ENCODE measurements at regions not wholly inside any gene's neighbourhood (a gene's known extent, or its start where the extent isn't known, plus 50 kb on each side); places are given as distances from the start of the nearest gene placed in this dataset.

DNA sequence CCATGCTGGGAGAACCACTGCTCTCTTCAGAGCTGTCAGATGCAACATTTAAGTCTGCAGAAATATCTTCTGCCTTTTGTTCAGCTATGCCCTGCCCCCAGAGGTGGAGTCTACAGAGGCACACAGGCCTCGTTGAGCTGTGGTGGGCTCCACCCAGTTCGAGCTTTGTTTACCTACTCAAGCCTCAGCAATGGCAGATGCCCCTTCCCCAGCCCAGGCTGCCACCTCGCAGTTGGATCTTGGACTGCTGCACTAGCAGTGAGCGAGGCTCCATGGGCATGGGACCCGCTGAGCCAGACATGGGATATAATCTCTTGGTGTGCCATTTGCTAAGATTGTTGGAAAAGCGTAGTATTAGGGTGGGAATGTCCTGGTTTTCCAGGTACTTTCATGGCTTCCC lies 229.1 kb upstream of the C11orf87 start:
- FAIRE-seq (no peak), DNase-seq (ENCODE audit: insufficient read length) (no peak)
- TF ChIP-seq POLR2A (IDR thresholded peaks at IDR 0.05; ENCODE audit: low read depth, low read length) (no peak), TAF1 (IDR thresholded peaks at IDR 0.05; ENCODE audit: borderline replicate concordance, low read depth, low read length) (no peak)

DNA sequence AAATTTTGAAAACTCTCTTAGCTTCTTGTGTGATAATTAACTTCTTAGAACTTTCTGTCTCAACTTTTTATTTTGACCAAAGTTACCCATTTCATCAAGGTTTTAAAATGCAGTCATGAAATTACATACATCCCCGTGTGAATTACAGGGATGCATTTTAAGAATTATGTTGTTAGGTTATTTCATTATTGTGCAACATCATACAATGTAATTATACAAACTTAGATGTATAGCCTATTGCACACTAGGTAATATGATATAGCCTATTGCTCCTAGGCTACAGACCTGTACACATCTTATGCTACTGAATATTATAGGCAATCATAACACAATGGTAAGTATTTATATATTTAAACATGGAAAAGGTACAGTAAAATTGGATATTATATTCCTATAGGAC lies 228.1 kb upstream of the C11orf87 start:
- TF ChIP-seq POLR2AphosphoS5 (IDR thresholded peaks at IDR 0.05; ENCODE audit: low read depth, low read length) (no peak), POLR2A (IDR thresholded peaks at IDR 0.05; ENCODE audit: low read depth, low read length) (no peak), TAF1 (IDR thresholded peaks at IDR 0.05; ENCODE audit: borderline replicate concordance, low read depth, low read length) (no peak)

DNA sequence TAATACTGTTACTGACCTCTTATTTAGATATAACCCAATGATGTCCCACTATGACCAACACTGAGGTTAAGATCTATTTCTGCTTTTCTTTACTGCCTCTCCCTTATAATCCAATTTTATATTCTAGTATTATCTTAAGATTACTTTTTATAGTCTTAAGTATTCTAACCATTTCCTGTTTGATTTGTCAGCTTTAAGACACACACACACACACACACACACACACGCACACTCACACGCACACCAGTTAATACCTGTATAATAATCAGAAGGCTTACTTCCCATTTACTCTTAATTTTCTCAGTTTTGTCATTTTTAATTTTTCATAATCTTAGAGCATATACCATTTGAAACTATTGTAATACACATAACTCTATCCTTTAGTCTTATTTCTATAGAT lies 226.0 kb upstream of the C11orf87 start:
- no peak for FAIRE-seq
- no peak for TF ChIP-seq TAF1 (IDR thresholded peaks at IDR 0.05; ENCODE audit: borderline replicate concordance, low read depth, low read length)
- TF ChIP-seq POLR2AphosphoS5 (IDR thresholded peaks at IDR 0.05; ENCODE audit: low read depth, low read length), result no peak
- DNase-seq (ENCODE audit: insufficient read length), result no peak

More for the DNA sequence above, 228.1 kb upstream of the C11orf87 start:
- DNase-seq (ENCODE audit: insufficient read length) (no peak), FAIRE-seq (no peak)

DNA sequence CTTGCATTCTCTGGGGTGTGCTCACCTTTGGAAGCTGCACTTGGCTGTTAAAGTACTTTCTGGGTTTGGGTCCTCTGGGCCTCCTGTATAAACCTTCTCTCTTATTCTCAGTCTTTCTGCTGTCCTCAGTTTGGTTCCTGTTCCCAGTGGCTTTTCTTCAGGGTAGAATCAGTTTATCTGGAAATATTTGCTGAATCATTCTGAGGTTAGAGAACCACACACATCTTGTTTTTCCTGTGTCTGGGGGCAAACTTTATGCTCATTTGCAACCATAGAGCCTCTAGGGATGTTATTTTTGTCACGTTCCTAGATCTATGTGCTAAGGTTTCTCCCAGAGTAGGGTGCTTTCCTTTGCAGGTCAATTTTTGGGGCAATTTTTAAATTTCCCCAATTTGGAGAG lies 224.3 kb upstream of the C11orf87 start:
- DNase-seq (ENCODE audit: insufficient read length) (no peak), FAIRE-seq (no peak)
- TF ChIP-seq POLR2AphosphoS5 (IDR thresholded peaks at IDR 0.05; ENCODE audit: low read depth, low read length) (no peak), TAF1 (IDR thresholded peaks at IDR 0.05; ENCODE audit: borderline replicate concordance, low read depth, low read length) (no peak), POLR2A (IDR thresholded peaks at IDR 0.05; ENCODE audit: low read depth, low read length) (no peak)

DNA sequence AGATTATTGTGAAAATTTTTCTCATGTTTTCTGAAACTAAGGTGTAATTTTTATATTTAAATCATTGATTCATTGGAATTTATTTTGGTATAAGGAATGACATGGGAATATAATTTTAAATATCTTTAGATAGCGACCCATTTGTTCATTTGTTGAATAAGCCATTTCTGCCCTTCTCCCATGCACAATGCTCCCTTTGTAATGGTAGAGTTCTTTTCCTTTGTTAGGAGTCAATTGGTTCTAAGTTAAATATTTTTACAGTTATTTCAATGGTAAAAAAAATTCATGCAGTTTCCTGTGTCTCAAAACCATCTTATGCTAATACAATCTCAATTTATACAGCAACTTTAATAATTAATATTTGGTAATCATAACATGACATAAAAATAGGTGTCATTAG lies 218.8 kb upstream of the C11orf87 start:
- no peak for TF ChIP-seq TAF1 (IDR thresholded peaks at IDR 0.05; ENCODE audit: borderline replicate concordance, low read depth, low read length)
- no peak for TF ChIP-seq POLR2AphosphoS5 (IDR thresholded peaks at IDR 0.05; ENCODE audit: low read depth, low read length)
- no peak for FAIRE-seq
- DNase-seq (ENCODE audit: insufficient read length), result no peak

DNA sequence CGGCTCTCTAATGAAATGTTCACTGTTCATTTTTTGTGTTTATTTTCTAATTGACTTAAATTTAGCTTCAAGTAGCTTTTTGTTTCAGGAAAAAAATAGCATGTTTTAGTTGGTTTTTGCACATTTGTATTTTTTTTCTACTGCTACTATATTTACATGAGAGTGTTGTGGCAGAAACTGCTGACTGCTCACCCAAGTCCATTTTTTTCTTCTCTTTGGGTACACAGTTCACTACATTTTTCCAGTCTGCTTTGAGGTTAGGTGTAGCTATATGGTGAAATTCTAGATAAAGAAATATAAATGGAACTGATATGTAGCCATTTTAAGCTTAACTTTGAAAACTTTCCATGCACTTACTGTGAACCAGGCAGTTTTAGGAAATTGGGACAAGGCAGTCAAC lies 216.7 kb upstream of the C11orf87 start:
- no peak for DNase-seq (ENCODE audit: insufficient read length)
- no peak for FAIRE-seq
- TF ChIP-seq POLR2A (IDR thresholded peaks at IDR 0.05; ENCODE audit: low read depth, low read length) (no peak), POLR2AphosphoS5 (IDR thresholded peaks at IDR 0.05; ENCODE audit: low read depth, low read length) (no peak), TAF1 (IDR thresholded peaks at IDR 0.05; ENCODE audit: borderline replicate concordance, low read depth, low read length) (no peak)

DNA sequence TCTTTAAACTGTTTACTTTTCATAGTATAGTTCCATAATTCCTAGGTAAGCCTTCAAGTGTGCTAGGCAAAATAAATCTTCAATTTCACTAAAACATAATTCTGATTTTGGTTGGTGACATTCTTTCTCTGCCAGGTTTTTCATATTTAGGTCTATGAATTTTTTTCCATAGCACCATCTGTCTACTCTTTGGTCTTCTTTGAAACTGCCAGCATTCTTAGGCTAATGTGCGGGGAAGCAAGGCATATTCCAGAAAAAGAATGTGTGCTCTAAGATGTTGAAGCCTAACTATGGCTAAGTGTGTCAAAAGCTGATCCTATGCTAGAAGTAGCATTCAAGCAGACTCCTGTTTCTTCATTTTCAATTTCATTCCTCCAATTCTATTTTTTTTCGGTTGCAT lies 213.9 kb upstream of the C11orf87 start:
- no peak for FAIRE-seq
- TF ChIP-seq POLR2AphosphoS5 (IDR thresholded peaks at IDR 0.05; ENCODE audit: low read depth, low read length), result no peak
- TF ChIP-seq POLR2A (IDR thresholded peaks at IDR 0.05; ENCODE audit: low read depth, low read length), result no peak
- TF ChIP-seq TAF1 (IDR thresholded peaks at IDR 0.05; ENCODE audit: borderline replicate concordance, low read depth, low read length), result no peak
- DNase-seq (ENCODE audit: insufficient read length), result no peak

DNA sequence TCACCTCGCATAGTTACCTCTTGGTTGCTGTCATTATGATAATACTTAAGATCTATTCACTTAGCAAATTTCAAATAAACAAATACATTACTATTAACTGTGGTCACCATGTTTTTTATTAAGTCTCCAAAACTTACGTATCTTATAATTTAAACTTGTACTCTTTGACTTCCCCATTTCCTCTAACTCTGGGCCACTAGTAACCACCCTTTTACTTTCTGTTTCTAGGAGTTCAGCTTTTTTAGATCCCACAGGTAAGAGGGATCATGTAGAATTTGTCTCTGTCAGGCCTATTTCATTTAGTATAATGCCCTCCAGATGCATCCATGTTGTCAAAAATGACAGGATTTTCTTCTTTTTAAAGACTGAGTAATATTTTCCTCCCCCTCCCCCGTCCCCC lies 212.4 kb upstream of the C11orf87 start:
- FAIRE-seq (no peak), DNase-seq (ENCODE audit: insufficient read length) (no peak)
- TF ChIP-seq TAF1 (IDR thresholded peaks at IDR 0.05; ENCODE audit: borderline replicate concordance, low read depth, low read length) (no peak), POLR2A (IDR thresholded peaks at IDR 0.05; ENCODE audit: low read depth, low read length) (no peak), POLR2AphosphoS5 (IDR thresholded peaks at IDR 0.05; ENCODE audit: low read depth, low read length) (no peak)

DNA sequence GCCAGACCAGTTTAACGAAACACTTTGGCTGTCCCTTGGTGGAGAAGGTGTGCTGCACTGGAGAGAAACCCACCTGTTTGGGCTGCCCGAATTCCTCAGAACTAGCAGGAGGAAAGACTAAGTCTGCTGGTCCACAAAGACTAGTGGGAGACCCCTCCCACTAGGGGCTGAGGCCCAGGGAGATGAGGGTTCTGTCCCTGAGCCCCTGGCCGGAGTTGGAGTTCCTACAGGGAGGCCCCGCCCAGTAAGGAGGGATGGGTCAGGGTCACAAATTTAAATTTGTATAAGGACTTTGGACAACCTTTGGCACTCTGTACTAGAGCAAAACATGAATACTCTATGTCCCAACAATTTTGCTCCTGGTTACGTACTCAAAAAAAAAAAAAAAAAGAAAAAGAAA lies 200.8 kb upstream of the C11orf87 start:
- DNase-seq (ENCODE audit: insufficient read length), result no peak
- no peak for FAIRE-seq
- no peak for TF ChIP-seq POLR2A (IDR thresholded peaks at IDR 0.05; ENCODE audit: low read depth, low read length)
- TF ChIP-seq TAF1 (IDR thresholded peaks at IDR 0.05; ENCODE audit: borderline replicate concordance, low read depth, low read length), result no peak
- TF ChIP-seq POLR2AphosphoS5 (IDR thresholded peaks at IDR 0.05; ENCODE audit: low read depth, low read length), result no peak

DNA sequence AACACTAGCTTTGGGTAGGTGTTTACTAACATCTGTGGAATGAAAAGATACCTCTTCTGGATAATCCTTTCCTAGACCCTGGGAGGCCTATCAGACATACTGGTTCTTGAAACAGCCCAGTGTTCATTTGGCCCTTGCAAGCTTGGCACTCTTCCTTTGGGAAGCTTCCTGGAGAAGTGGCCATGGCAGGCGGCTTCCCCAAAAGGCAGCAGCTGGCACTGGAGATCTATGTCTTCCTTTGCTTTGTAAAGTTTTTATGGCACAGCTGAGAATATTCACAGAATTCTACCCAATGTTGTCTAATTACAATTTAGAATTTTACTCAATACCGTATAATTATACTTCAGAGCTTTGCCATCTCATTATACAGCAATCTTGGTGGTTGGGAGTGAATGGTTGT lies 199.2 kb upstream of the C11orf87 start:
- FAIRE-seq, result no peak
- DNase-seq (ENCODE audit: insufficient read length), result no peak
- TF ChIP-seq TAF1 (IDR thresholded peaks at IDR 0.05; ENCODE audit: borderline replicate concordance, low read depth, low read length), result no peak
- no peak for TF ChIP-seq POLR2A (IDR thresholded peaks at IDR 0.05; ENCODE audit: low read depth, low read length)
- TF ChIP-seq POLR2AphosphoS5 (IDR thresholded peaks at IDR 0.05; ENCODE audit: low read depth, low read length), result no peak

DNA sequence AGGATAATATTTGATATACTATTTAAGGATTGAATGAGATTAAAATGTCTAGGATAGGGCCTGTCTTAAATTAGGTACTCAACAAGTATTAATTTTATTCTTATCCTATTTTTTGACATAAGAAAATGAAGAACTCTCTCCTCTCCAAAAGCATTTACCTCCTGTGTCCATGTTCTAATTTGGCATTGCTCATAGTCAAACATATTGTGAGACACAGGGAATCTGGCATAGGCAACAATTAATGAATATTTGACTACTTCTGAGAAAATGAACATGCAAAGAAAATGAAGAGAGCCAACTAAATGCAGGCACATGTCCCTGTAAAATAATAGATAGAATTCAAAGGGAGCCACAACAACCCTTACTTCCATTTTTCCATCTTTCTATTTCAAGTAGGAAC lies 198.5 kb upstream of the C11orf87 start:
- FAIRE-seq, result no peak
- TF ChIP-seq TAF1 (IDR thresholded peaks at IDR 0.05; ENCODE audit: borderline replicate concordance, low read depth, low read length) (no peak), POLR2AphosphoS5 (IDR thresholded peaks at IDR 0.05; ENCODE audit: low read depth, low read length) (no peak), POLR2A (IDR thresholded peaks at IDR 0.05; ENCODE audit: low read depth, low read length) (no peak)
- DNase-seq (ENCODE audit: insufficient read length), result no peak

DNA sequence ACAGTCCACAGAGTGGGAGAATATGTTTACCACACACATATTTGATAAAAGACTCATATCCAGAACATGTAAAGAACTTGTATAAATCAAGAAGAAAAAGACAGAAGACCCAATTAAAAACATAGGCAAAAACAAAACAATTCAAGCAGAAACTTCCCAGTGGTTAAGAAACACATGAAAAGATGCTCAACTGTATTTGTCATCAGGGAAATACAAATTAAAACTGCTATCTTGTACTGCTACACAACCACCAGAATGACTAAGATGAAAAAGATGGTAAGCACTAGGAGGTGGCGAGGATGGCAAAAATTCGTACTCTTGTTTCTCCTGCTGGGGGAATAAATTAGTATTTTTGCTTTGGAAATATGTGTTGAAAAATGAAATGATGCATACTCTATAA lies 192.3 kb upstream of the C11orf87 start:
- no peak for DNase-seq (ENCODE audit: insufficient read length)
- FAIRE-seq, result no peak
- TF ChIP-seq POLR2A (IDR thresholded peaks at IDR 0.05; ENCODE audit: low read depth, low read length) (no peak), TAF1 (IDR thresholded peaks at IDR 0.05; ENCODE audit: borderline replicate concordance, low read depth, low read length) (no peak), POLR2AphosphoS5 (IDR thresholded peaks at IDR 0.05; ENCODE audit: low read depth, low read length) (no peak)

DNA sequence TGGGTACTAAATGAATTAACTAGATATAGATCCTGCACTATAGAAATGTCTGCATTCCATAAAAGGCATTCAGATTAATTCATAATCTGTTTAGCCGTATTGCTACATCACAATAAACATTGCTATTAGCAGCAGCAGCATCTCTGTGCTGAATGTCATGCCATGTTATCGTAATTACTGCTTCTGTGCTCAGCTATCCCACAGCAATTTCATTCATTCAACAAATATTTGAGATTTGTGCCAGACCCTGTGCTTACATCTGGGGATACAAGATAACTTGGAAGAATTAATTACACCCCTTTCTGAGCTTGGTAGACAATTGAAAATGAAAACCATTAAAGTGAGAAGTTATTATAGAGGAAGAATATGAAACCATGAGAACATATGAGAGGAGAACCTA lies 185.8 kb upstream of the C11orf87 start:
- no peak for DNase-seq (ENCODE audit: insufficient read length)
- TF ChIP-seq POLR2AphosphoS5 (IDR thresholded peaks at IDR 0.05; ENCODE audit: low read depth, low read length) (no peak), POLR2A (IDR thresholded peaks at IDR 0.05; ENCODE audit: low read depth, low read length) (no peak), TAF1 (IDR thresholded peaks at IDR 0.05; ENCODE audit: borderline replicate concordance, low read depth, low read length) (no peak)
- FAIRE-seq, result no peak

All from GM12892 (cell line).